DND-41 (cell line): ENCODE measurements at regions not wholly inside any gene's neighbourhood (a gene's known extent, or its start where the extent isn't known, plus 50 kb on each side); places are given as distances from the start of the nearest gene placed in this dataset.

Experiments
- ATAC-seq: fragments of 200-7000 bp; cut with Tn5 transposase; 3 replicates; pipeline ENCODE4 v1.9.1; 2021; ENCODE audit warnings: low read depth; ENCODE audit not compliant: insufficient read depth
- DNase-seq: peaks from one replicate; pipeline ENCODE4 v3.0.0-alpha.2; 2020
- H2AFZ ChIP-seq: 2 replicates; pipeline ENCODE4 v1.6.0; 2012; ENCODE audit warnings: low read depth, low read length
- H3K27ac ChIP-seq: 2 replicates; pipeline ENCODE4 v1.5.1; 2012; ENCODE audit warnings: low read length, inconsistent platforms
- H3K27me3 ChIP-seq: fragments of 200-600 bp; sonication (generic); 2 replicates; pipeline ENCODE4 v1.6.0; 2012; ENCODE audit warnings: low read length, mild to moderate bottlenecking, inconsistent platforms; ENCODE audit not compliant: insufficient read depth, poor library complexity
- H3K36me3 ChIP-seq: 2 replicates; pipeline ENCODE4 v1.5.1; 2012; ENCODE audit warnings: low read length, inconsistent platforms; ENCODE audit not compliant: insufficient read depth
- H3K4me1 ChIP-seq: 2 replicates; pipeline ENCODE4 v1.5.1; 2012; ENCODE audit warnings: mild to moderate bottlenecking, low read length; ENCODE audit not compliant: insufficient read depth
- H3K4me2 ChIP-seq: 2 replicates; pipeline ENCODE4 v1.6.0; 2012; ENCODE audit warnings: mild to moderate bottlenecking, moderate library complexity, low read length, inconsistent platforms; ENCODE audit not compliant: insufficient read depth
- H3K4me3 ChIP-seq, 2 experiments: fragments of 200-600 bp in 1 of 2; shearing (Covaris generic) in 1 of 2; 2 replicates each; pipeline ENCODE4 v1.5.1; 2012 to 2016; ENCODE audit warnings: inconsistent platforms in 2 of 2, low read length in 2 of 2, mild to moderate bottlenecking in 2 of 2, low read depth in 1 of 2, moderate library complexity in 1 of 2
- H3K79me2 ChIP-seq: 2 replicates; pipeline ENCODE4 v1.6.0; 2012; ENCODE audit warnings: low read length, inconsistent platforms; ENCODE audit not compliant: insufficient read depth
- H3K9ac ChIP-seq: 2 replicates; pipeline ENCODE4 v1.6.0; 2012; ENCODE audit warnings: low read depth, mild to moderate bottlenecking, inconsistent platforms, low read length, moderate library complexity
- H3K9me3 ChIP-seq: 2 replicates; pipeline ENCODE4 v1.5.1; 2012; ENCODE audit warnings: low read length, moderate library complexity, mild to moderate bottlenecking, inconsistent platforms; ENCODE audit not compliant: insufficient read depth, severe bottlenecking
- H4K20me1 ChIP-seq: 2 replicates; pipeline ENCODE4 v1.6.0; 2012; ENCODE audit warnings: low read length; ENCODE audit not compliant: insufficient read depth
- CTCF ChIP-seq: IDR thresholded peaks from 2 replicates; pipeline ENCODE4 v1.5.1; 2012; ENCODE audit warnings: borderline replicate concordance, low read length, moderate library complexity, mild to moderate bottlenecking; ENCODE audit not compliant: poor library complexity, severe bottlenecking; ENCODE audit errors: extremely low read depth
- EZH2 ChIP-seq: IDR thresholded peaks from 3 replicates; pipeline ENCODE4 v1.6.1; 2012; ENCODE audit warnings: borderline replicate concordance, low read depth, mild to moderate bottlenecking, moderate library complexity, low read length, inconsistent platforms; ENCODE audit not compliant: severe bottlenecking

GRCh38 chr6:48584846-48585245, 473.8 kb upstream of the PTCHD4 start:
- Histone ChIP-seq H3K27me3 (no peaks in the 10 kb centered on the region), H3K79me2 (no peaks in the 10 kb centered on the region), H3K4me1 (no peaks in the 10 kb centered on the region), H3K9ac (no peak overlapping the region), H2AFZ (no peak overlapping the region), H3K27ac (no peak overlapping the region), H3K9me3 (no peaks in the 10 kb centered on the region), H3K4me2 (no peak overlapping the region), H3K36me3 (no peaks in the 10 kb centered on the region), H4K20me1 (no peaks in the 10 kb centered on the region), H3K4me3 (no peak overlapping the region)
- no peak for TF ChIP-seq EZH2
- TF ChIP-seq CTCF: no peak
- no peak for ATAC-seq
- DNase-seq: no peak

- ATAC-seq (no peak), DNase-seq (no peak)
- Histone ChIP-seq H3K9me3 (no peaks in the 10 kb centered on the region), H3K27me3 (no peaks in the 10 kb centered on the region), H3K4me2 (no peak overlapping the region), H4K20me1 (no peaks in the 10 kb centered on the region), H2AFZ (no peak overlapping the region), H3K27ac (no peak overlapping the region), H3K36me3 (no peaks in the 10 kb centered on the region), H3K4me3 (no peak overlapping the region), H3K4me1 (no peaks in the 10 kb centered on the region), H3K9ac (no peak overlapping the region), H3K79me2 (no peaks in the 10 kb centered on the region)
- no peak for TF ChIP-seq EZH2
- TF ChIP-seq CTCF: no peak
These were observed 459.7 kb upstream of the PTCHD4 start for GRCh38 chr6:48570656-48571055.

- TF ChIP-seq EZH2 (no peak), CTCF (no peak)
- Histone ChIP-seq H3K79me2 (no peaks in the 10 kb centered on the region), H3K27me3 (no peaks in the 10 kb centered on the region), H4K20me1 (no peaks in the 10 kb centered on the region), H3K36me3 (no peaks in the 10 kb centered on the region), H3K27ac (no peak overlapping the region), H3K4me3 (no peak overlapping the region), H3K9me3 (no peaks in the 10 kb centered on the region), H3K4me1 (no peaks in the 10 kb centered on the region), H3K9ac (no peak overlapping the region), H2AFZ (no peak overlapping the region), H3K4me2 (no peak overlapping the region)
- ATAC-seq (no peak), DNase-seq (no peak)
These were observed 457.9 kb upstream of the PTCHD4 start for GRCh38 chr6:48568856-48569255.

- Histone ChIP-seq H3K4me1 (no peaks in the 10 kb centered on the region), H3K4me2 (no peak overlapping the region), H3K4me3 (no peak overlapping the region), H3K9me3 (no peaks in the 10 kb centered on the region), H3K9ac (no peak overlapping the region), H3K36me3 (no peaks in the 10 kb centered on the region), H3K27me3 (no peaks in the 10 kb centered on the region), H3K79me2 (no peaks in the 10 kb centered on the region), H3K27ac (no peak overlapping the region), H4K20me1 (no peaks in the 10 kb centered on the region), H2AFZ (no peak overlapping the region)
- TF ChIP-seq EZH2: no peak
- TF ChIP-seq CTCF: no peak
- ATAC-seq (no peak), DNase-seq (no peak)
These were observed 456.0 kb upstream of the PTCHD4 start for GRCh38 chr6:48567016-48567415.
